OCI-LY7 (cell line): ENCODE measurements at regions not wholly inside any gene's neighbourhood (a gene's known extent, or its start where the extent isn't known, plus 50 kb on each side); places are given as distances from the start of the nearest gene placed in this dataset.

Source experiments
- CTCF ChIP-seq: fragments of 200-600 bp; sonication (generic); conservative IDR thresholded peaks from 2 replicates; pipeline ENCODE4 v1.5.1; 2014; ENCODE audit warnings: mild to moderate bottlenecking, antibody characterized with exemption, low read length, moderate library complexity, mixed read lengths
- EZH2phosphoT487 ChIP-seq: fragments of 200-600 bp; sonication (generic); IDR thresholded peaks from 2 replicates; pipeline ENCODE4 v1.6.1; 2018; ENCODE audit warnings: low read depth, borderline replicate concordance, mild to moderate bottlenecking, mixed run types, antibody characterized with exemption, low read length, moderate library complexity, mixed read lengths

GRCh38 chr4:148782284-148782683 lies 340.1 kb upstream of the NR3C2 start:
- TF ChIP-seq CTCF (no peak), EZH2phosphoT487 (no peak)
